GM12892 (cell line): ENCODE measurements at regions not wholly inside any gene's neighbourhood (a gene's known extent, or its start where the extent isn't known, plus 50 kb on each side); places are given as distances from the start of the nearest gene placed in this dataset.
A peak's percentile ranks its signal among the peaks of the same experiment; 100 is the strongest.

Source experiments
- DNase-seq: peaks from one replicate; pipeline ENCODE4 v3.0.0; 2011; ENCODE audit not compliant: insufficient read length
- FAIRE-seq: peaks from 2 replicates; lab custom pipeline; 2011; peaks lifted over from hg19 to GRCh38; lab: Jason Lieb, UNC
- POLR2A ChIP-seq: IDR thresholded peaks from 2 replicates; pipeline ENCODE4 v1.6.1; 2011; ENCODE audit warnings: low read depth, low read length, control low read depth
- POLR2AphosphoS5 ChIP-seq: IDR thresholded peaks from 2 replicates; pipeline ENCODE4 v1.6.1; 2011; ENCODE audit warnings: low read depth, low read length, control low read depth
- TAF1 ChIP-seq: IDR thresholded peaks from 2 replicates; pipeline ENCODE4 v1.6.1; 2011; ENCODE audit warnings: low read depth, mild to moderate bottlenecking, control low read depth, low read length, borderline replicate concordance

GRCh38 chr12:104855599-104855998 lies 102.5 kb downstream of the SLC41A2 start:
- TF ChIP-seq POLR2A, result no peak
- TF ChIP-seq POLR2AphosphoS5, result no peak
- TF ChIP-seq TAF1, result no peak
- FAIRE-seq (no peak), DNase-seq (no peak)

DNA sequence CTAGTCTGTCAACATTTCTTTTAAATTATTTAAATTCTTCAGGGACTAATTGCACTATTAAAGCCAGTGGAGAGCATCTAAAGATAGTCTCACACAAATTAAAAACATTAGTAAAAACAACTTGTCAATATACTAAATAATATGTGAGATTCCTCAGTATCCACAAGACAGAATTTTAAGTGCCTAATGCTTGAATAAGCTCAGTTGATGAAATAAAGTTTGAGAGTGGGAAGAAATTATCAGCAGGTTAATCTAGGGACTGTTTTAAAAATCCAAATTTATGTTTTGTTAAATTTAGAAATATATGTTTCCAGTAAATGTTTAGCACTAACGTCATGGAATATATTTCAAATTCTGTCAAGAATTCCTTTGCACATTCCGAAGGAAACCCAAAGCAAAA lies 105.2 kb downstream of the SLC41A2 start:
- FAIRE-seq (no peak), DNase-seq (no peak)
- TF ChIP-seq POLR2AphosphoS5 (no peak), TAF1 (no peak), POLR2A (no peak)

GRCh38 chr12:104852102-104852501 lies 106.0 kb downstream of the SLC41A2 start:
- TF ChIP-seq POLR2A (no peak), POLR2AphosphoS5 (no peak), TAF1 (no peak)
- FAIRE-seq, result no peak
- no peak for DNase-seq

GRCh38 chr12:104850781-104851180 lies 107.3 kb downstream of the SLC41A2 start:
- TF ChIP-seq POLR2AphosphoS5 (no peak), POLR2A (no peak), TAF1 (no peak)
- DNase-seq (no peak), FAIRE-seq (no peak)

GRCh38 chr12:104846056-104846767 lies 111.9 kb downstream of the SLC41A2 start:
- no peak for DNase-seq
- FAIRE-seq, result peak; percentile 64

DNA sequence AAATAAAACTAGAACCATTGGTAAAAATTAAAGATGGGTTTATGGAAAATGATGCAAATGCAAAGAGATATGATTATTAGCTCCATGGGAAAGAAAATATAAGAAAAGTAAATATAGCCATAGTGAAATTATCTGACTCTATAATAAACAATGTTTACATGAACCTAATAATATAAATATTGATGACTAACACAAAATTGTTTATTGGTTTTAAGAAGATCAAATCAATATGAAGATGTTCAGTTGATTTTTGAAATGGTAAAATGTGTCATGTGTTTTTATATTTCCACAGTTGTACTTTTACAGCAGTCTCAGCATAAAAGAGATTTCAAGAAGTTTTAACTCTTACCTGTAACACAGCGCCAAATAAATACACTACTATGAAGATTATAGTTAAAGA lies 114.0 kb downstream of the SLC41A2 start:
- no peak for TF ChIP-seq TAF1
- DNase-seq, result no peak
- FAIRE-seq, result no peak

More at GRCh38 chr12:104846056-104846767, 111.9 kb downstream of the SLC41A2 start:
- TF ChIP-seq POLR2AphosphoS5 (no peak), TAF1 (no peak), POLR2A (no peak)

DNA sequence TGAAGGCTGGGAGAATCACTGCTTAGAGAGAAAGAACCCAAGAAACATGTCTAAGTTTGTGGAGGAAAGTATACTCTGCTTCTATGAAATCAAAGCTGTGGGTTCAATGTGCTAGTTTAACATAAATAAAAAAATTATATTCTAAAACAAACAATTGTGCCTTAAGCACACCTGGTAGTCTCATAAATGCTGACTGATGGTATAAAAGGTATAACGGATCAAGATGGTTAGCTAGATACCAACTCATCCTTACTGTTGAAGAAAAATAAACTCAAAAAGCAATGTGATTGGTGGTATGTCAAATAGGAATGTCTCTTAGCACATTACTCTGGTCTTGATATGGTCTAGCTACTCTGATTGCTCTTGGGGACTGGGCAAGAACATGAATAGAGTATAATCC lies 117.8 kb downstream of the SLC41A2 start:
- no peak for TF ChIP-seq POLR2A
- TF ChIP-seq TAF1, result no peak
- no peak for TF ChIP-seq POLR2AphosphoS5
- no peak for DNase-seq
- FAIRE-seq, result no peak

- DNase-seq, result no peak
- TF ChIP-seq TAF1 (no peak), POLR2AphosphoS5 (no peak)
- no peak for FAIRE-seq
Measured at GRCh38 chr12:104835317-104835716, 122.8 kb downstream of the SLC41A2 start.

- DNase-seq (no peak), FAIRE-seq (no peak)
- TF ChIP-seq TAF1 (no peak), POLR2AphosphoS5 (no peak), POLR2A (no peak)
Measured at GRCh38 chr12:104834607-104835006, 123.5 kb downstream of the SLC41A2 start.

- DNase-seq, result no peak
- TF ChIP-seq POLR2A (no peak), TAF1 (no peak), POLR2AphosphoS5 (no peak)
- no peak for FAIRE-seq
Measured at GRCh38 chr12:104833756-104834155, 124.3 kb downstream of the SLC41A2 start.

DNA sequence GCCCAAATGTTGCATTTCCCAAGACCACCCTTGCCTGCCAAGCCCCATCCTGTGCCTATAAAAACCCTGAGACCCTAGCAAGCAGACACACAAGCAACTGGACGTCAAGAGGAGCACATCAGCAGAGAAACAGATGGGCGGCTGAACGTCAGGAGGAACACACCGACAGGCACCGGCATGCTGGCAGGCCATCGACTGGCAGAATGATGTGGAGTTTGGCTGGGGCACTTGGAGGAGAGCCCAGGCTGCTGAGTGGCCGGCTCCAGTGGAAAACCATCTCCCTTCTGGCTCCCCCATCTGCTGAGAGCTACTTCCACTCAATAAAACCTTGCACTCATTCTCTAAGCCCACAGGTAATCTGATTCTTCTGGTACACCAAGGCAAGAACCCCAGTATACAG lies 130.1 kb downstream of the SLC41A2 start:
- TF ChIP-seq POLR2AphosphoS5 (no peak), TAF1 (no peak), POLR2A (no peak)
- FAIRE-seq, result no peak

GRCh38 chr12:104827587-104827986 lies 130.5 kb downstream of the SLC41A2 start:
- TF ChIP-seq POLR2A, result no peak
- TF ChIP-seq TAF1, result no peak
- TF ChIP-seq POLR2AphosphoS5, result no peak
- FAIRE-seq (no peak), DNase-seq (no peak)

More for the DNA sequence above, 130.1 kb downstream of the SLC41A2 start:
- no peak for DNase-seq

GRCh38 chr12:104825408-104825807 lies 132.7 kb downstream of the SLC41A2 start:
- TF ChIP-seq TAF1 (no peak), POLR2AphosphoS5 (no peak), POLR2A (no peak)
- no peak for DNase-seq
- FAIRE-seq, result no peak
